OCI-LY7 (cell line): ENCODE measurements at regions not wholly inside any gene's neighbourhood (a gene's known extent, or its start where the extent isn't known, plus 50 kb on each side); places are given as distances from the start of the nearest gene placed in this dataset.
"Not testable (repeated sequence)": the region's sequence is repeated elsewhere in the genome, so short reads cannot be mapped to it uniquely, and the experiment has no call there.

Source experiments
- BruUV-seq: library from RNA; stranded (reverse); fragments of 400-500 nt; replicated peaks from 2 replicates; lab custom pipeline; 2021; lab: Mats Ljungman, UMichigan
- CTCF ChIA-PET: fragments of 300-600 bp; sonication (Branson Sonifier 250); formaldehyde crosslinking; loops from one replicate; lab custom pipeline; 2022; ENCODE audit warnings: antibody characterized with exemption; ENCODE audit not compliant: unreplicated experiment; lab: Charles Lee
- POLR2A ChIA-PET: fragments of 300-600 bp; sonication (Branson Sonifier 250); formaldehyde crosslinking; loops from one replicate; lab custom pipeline; 2022; ENCODE audit warnings: antibody characterized with exemption; lab: Charles Lee
- DNase-seq: peaks from one replicate; pipeline ENCODE4 v3.0.0-alpha.2; 2015; ENCODE audit warnings: low spot score
- H2AFZ ChIP-seq: fragments of 200-600 bp; sonication (generic), shearing (Covaris generic); 2 replicates; pipeline ENCODE4 v1.6.1; 2014; ENCODE audit warnings: mild to moderate bottlenecking, antibody characterized with exemption, low read length, moderate library complexity
- H3K27ac ChIP-seq: fragments of 200-600 bp; sonication (generic); 2 replicates; pipeline ENCODE4 v1.5.1; 2014; ENCODE audit warnings: mixed run types, low read depth, mild to moderate bottlenecking, moderate library complexity, low read length, inconsistent platforms; ENCODE audit not compliant: poor library complexity, severe bottlenecking
- H3K36me3 ChIP-seq: fragments of 200-600 bp; sonication (generic); 2 replicates; pipeline ENCODE4 v1.6.1; 2014; ENCODE audit warnings: mild to moderate bottlenecking, antibody characterized with exemption, low read length, moderate library complexity, mixed read lengths; ENCODE audit not compliant: insufficient read depth
- H3K4me1 ChIP-seq: fragments of 200-600 bp; sonication (generic); 2 replicates; pipeline ENCODE4 v1.5.1; 2014; ENCODE audit warnings: mild to moderate bottlenecking, low read length; ENCODE audit not compliant: insufficient read depth, poor library complexity, severe bottlenecking
- H3K4me2 ChIP-seq: fragments of 200-600 bp; sonication (generic); 2 replicates; pipeline ENCODE4 v1.6.1; 2014; ENCODE audit warnings: mild to moderate bottlenecking, low read length
- H3K4me3 ChIP-seq: fragments of 200-600 bp; sonication (generic); 2 replicates; pipeline ENCODE4 v1.5.1; 2014; ENCODE audit warnings: mild to moderate bottlenecking, low read depth, low read length; ENCODE audit not compliant: poor library complexity, severe bottlenecking
- H3K79me2 ChIP-seq: fragments of 200-600 bp; sonication (generic); 2 replicates; pipeline ENCODE4 v1.6.1; 2016; ENCODE audit warnings: low read depth, mild to moderate bottlenecking, low read length, moderate library complexity, mixed read lengths; ENCODE audit not compliant: insufficient read depth
- H3K9me2 ChIP-seq: fragments of 200-600 bp; sonication (generic); 2 replicates; pipeline ENCODE4 v1.6.1; 2016; ENCODE audit warnings: mild to moderate bottlenecking, low read length, mixed read lengths; ENCODE audit not compliant: insufficient read depth
- H3K9me3 ChIP-seq: fragments of 200-600 bp; sonication (generic); 2 replicates; pipeline ENCODE4 v1.6.1; 2014; ENCODE audit warnings: mild to moderate bottlenecking, mixed run types, low read length, mixed read lengths
- H4K20me1 ChIP-seq: fragments of 200-600 bp; sonication (generic); 2 replicates; pipeline ENCODE4 v1.6.1; 2014; ENCODE audit warnings: mild to moderate bottlenecking, antibody characterized with exemption, low read length, moderate library complexity, mixed read lengths; ENCODE audit not compliant: insufficient read depth
- EZH2phosphoT487 ChIP-seq: fragments of 200-600 bp; sonication (generic); IDR thresholded peaks from 2 replicates; pipeline ENCODE4 v1.6.1; 2018; ENCODE audit warnings: low read depth, borderline replicate concordance, mild to moderate bottlenecking, mixed run types, antibody characterized with exemption, low read length, moderate library complexity, mixed read lengths
- intact Hi-C: fragments of 100-400 bp; cut with micrococcal nuclease; formaldehyde crosslinking; loops from one replicate; pipeline ENCODE4 v1.10.0; 2022; ENCODE audit not compliant: unreplicated experiment
- TF ChIP-seq, protein P1 (sequence below): fragments of 200-600 bp; sonication (generic); conservative IDR thresholded peaks from 2 replicates; pipeline ENCODE4 v1.5.1; 2014; ENCODE audit warnings: mild to moderate bottlenecking, antibody characterized with exemption, low read length, moderate library complexity, mixed read lengths

DNA sequence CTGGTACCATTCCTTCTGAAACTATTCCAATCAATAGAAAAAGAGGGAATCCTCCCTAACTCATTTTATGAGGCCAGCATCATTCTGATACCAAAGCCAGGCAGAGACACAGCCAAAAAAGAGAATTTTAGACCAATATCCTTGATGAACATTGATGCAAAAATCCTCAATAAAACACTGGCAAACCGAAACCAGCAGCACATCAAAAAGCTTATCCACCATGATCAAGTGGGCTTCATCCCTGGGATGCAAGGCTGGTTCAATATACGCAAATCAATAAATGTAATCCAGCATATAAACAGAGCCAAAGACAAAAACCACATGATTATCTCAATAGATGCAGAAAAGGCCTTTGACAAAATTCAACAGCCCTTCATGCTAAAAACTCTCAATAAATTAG, 82.3 kb upstream of the C3orf49 start:
- H2AFZ ChIP-seq, H3K27ac ChIP-seq, POLR2A ChIA-PET, BruUV-seq, H4K20me1 ChIP-seq, CTCF ChIA-PET, DNase-seq, H3K79me2 ChIP-seq, H3K9me2 ChIP-seq, H3K4me3 ChIP-seq, H3K9me3 ChIP-seq, H3K4me2 ChIP-seq, H3K36me3 ChIP-seq, intact Hi-C loops, H3K4me1 ChIP-seq: not testable (repeated sequence)

DNA sequence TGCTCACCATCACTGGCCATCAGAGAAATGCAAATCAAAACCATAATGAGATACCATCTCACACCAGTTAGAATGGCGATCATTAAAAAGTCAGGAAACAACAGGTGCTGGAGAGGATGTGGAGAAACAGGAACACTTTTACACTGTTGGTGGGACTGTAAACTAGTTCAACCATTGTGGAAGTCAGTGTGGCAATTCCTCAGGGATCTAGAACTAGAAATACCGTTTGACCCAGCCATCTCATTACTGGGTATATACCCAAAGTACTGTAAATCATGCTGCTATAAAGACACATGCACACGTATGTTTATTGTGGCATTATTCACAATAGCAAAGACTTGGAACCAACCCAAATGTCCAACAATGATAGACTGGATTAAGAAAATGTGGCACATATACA, 80.5 kb upstream of the C3orf49 start:
- H3K4me2 ChIP-seq, POLR2A ChIA-PET, DNase-seq, H4K20me1 ChIP-seq, H3K36me3 ChIP-seq, H3K9me3 ChIP-seq, H3K79me2 ChIP-seq, H3K4me3 ChIP-seq, H3K9me2 ChIP-seq, H2AFZ ChIP-seq, BruUV-seq, CTCF ChIA-PET, intact Hi-C loops, H3K4me1 ChIP-seq, H3K27ac ChIP-seq: not testable (repeated sequence)

DNA sequence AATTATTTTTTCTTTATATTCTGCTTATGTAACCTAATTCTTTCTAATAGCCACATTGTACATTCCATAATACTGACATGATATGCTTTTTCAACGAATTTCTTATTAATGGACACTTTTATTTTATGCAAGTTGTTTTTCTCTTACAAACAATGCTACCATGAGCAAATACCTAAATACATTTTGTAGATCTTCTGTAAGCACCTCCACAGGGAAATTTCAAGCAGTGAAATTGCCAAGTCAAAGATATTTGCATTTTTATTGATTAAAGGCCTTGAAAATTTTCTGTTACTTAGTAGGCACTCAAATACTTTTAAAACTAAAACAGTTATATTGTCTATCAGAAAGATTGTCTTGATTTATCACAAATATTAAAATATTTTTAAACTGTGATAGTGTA, 79.6 kb upstream of the C3orf49 start:
- CTCF ChIA-PET: no interaction called here
- DNase-seq: no peak
- no peaks in the 10 kb centered on the region for H3K4me1 ChIP-seq
- H3K79me2 ChIP-seq: no peaks in the 10 kb centered on the region
- BruUV-seq: no TSS peak
- no peaks in the 10 kb centered on the region for H4K20me1 ChIP-seq
- H3K4me2 ChIP-seq: no peak overlapping the region
- no peak overlapping the region for H3K4me3 ChIP-seq
- no peak overlapping the region for H2AFZ ChIP-seq
- intact Hi-C loops: no loop called here
- no peaks in the 10 kb centered on the region for H3K9me3 ChIP-seq
- H3K36me3 ChIP-seq: no peaks in the 10 kb centered on the region
- no peak for TF ChIP-seq EZH2phosphoT487
- TF ChIP-seq, protein P1, sequence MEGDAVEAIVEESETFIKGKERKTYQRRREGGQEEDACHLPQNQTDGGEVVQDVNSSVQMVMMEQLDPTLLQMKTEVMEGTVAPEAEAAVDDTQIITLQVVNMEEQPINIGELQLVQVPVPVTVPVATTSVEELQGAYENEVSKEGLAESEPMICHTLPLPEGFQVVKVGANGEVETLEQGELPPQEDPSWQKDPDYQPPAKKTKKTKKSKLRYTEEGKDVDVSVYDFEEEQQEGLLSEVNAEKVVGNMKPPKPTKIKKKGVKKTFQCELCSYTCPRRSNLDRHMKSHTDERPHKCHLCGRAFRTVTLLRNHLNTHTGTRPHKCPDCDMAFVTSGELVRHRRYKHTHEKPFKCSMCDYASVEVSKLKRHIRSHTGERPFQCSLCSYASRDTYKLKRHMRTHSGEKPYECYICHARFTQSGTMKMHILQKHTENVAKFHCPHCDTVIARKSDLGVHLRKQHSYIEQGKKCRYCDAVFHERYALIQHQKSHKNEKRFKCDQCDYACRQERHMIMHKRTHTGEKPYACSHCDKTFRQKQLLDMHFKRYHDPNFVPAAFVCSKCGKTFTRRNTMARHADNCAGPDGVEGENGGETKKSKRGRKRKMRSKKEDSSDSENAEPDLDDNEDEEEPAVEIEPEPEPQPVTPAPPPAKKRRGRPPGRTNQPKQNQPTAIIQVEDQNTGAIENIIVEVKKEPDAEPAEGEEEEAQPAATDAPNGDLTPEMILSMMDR: no peak
- no peak overlapping the region for H3K27ac ChIP-seq
- H3K9me2 ChIP-seq: no peaks in the 10 kb centered on the region
- POLR2A ChIA-PET: interaction anchor here (0.6 kb wide), 1 partner anchor 68 kb away, joined by 5 read pairs; no protein-coding TSS in a partner anchor

DNA sequence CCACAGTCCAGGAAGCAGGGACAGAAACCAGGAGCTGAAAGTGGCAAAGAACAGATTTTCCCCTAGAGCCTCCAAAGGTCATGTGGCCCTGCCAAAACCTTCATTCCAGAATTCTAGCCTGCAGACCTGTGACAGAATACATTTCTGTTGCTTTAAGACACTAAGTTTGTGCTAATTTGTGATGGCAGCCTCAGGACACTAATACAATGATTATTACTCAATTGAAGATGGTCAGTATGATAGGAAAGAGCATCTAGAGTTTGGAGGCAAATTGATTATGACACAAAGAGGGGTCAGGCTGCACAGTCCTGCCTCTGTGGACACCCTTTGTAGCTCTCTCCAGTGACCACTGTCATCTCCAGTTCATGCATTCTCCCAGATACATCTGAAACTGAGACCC, 79.0 kb upstream of the C3orf49 start:
- CTCF ChIA-PET: no interaction called here
- BruUV-seq: no TSS peak
- POLR2A ChIA-PET: no interaction called here

DNA sequence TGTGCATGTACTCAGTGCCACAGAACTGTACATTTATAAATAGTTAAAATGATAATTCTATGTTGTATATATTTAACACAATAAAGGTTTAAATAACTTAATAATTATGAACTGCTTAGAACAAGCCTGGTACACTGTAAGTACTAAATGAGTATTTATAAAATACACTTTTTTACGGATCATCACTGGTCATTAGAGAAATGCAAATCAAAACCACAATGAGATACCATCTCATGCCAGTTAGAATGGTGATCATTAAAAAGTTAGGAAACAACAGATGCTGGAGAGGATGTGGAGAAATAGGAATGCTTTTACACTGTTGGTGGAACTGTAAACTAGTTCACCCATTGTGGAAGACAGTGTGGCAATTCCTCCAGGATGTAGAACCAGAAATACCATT, 74.4 kb upstream of the C3orf49 start:
- H2AFZ ChIP-seq, H3K4me3 ChIP-seq, BruUV-seq, H3K79me2 ChIP-seq, H3K9me3 ChIP-seq, H3K27ac ChIP-seq, DNase-seq, H3K9me2 ChIP-seq, POLR2A ChIA-PET, H3K4me2 ChIP-seq, H3K4me1 ChIP-seq, H4K20me1 ChIP-seq, CTCF ChIA-PET, H3K36me3 ChIP-seq, intact Hi-C loops: not testable (repeated sequence)

More for the DNA sequence above, 79.0 kb upstream of the C3orf49 start:
- Histone ChIP-seq H3K9me3 (no peaks in the 10 kb centered on the region), H3K27ac (no peak overlapping the region), H3K4me3 (no peak overlapping the region), H3K79me2 (no peaks in the 10 kb centered on the region), H3K9me2 (no peaks in the 10 kb centered on the region), H3K4me1 (no peaks in the 10 kb centered on the region), H3K36me3 (no peaks in the 10 kb centered on the region), H4K20me1 (no peaks in the 10 kb centered on the region), H2AFZ (no peak overlapping the region), H3K4me2 (no peak overlapping the region)
- DNase-seq: no peak
- intact Hi-C loops: no loop called here
- TF ChIP-seq EZH2phosphoT487: no peak
